ENCODE measurements at regions not wholly inside any gene's neighbourhood (a gene's known extent, or its start where the extent isn't known, plus 50 kb on each side); places are given as distances from the start of the nearest gene placed in this dataset.

- intact Hi-C loops (cut with DNase I; ENCODE audit: low total_unique reads), result no loop called here
- TF ChIP-seq CTCF (IDR thresholded peaks at IDR 0.05), result no peak
- no peak for TF ChIP-seq POLR2A (IDR thresholded peaks at IDR 0.05)
- H3K4me1 ChIP-seq, result no peaks in the 10 kb centered on the region
- no peak overlapping the region for H3K27ac ChIP-seq
- no peaks in the 10 kb centered on the region for H3K9me3 ChIP-seq
- no peaks in the 10 kb centered on the region for H3K27me3 ChIP-seq
- DNase-seq, result no peak
- no peak overlapping the region for H3K4me3 ChIP-seq
- no peaks in the 10 kb centered on the region for H3K36me3 ChIP-seq
Measured at GRCh38 chr3:105950881-105951600, 82.2 kb upstream of the CBLB start.

- Histone ChIP-seq H3K27me3 (no peaks in the 10 kb centered on the region), H3K27ac (no peak overlapping the region), H3K4me1 (no peaks in the 10 kb centered on the region), H3K36me3 (no peaks in the 10 kb centered on the region), H3K9me3 (no peaks in the 10 kb centered on the region), H3K4me3 (no peak overlapping the region)
- TF ChIP-seq CTCF (IDR thresholded peaks at IDR 0.05) (no peak), POLR2A (IDR thresholded peaks at IDR 0.05) (no peak)
- intact Hi-C loops (cut with DNase I; ENCODE audit: low total_unique reads), result no loop called here
- DNase-seq, result no peak
Measured at GRCh38 chr3:105953831-105954230, 85.0 kb upstream of the CBLB start.

- TF ChIP-seq POLR2A (IDR thresholded peaks at IDR 0.05) (no peak), CTCF (IDR thresholded peaks at IDR 0.05) (no peak)
- no peak for DNase-seq
- no peaks in the 10 kb centered on the region for H3K36me3 ChIP-seq
- H3K4me1 ChIP-seq, result no peaks in the 10 kb centered on the region
- no peaks in the 10 kb centered on the region for H3K9me3 ChIP-seq
- no peak overlapping the region for H3K27ac ChIP-seq
- no peaks in the 10 kb centered on the region for H3K27me3 ChIP-seq
- intact Hi-C loops (cut with DNase I; ENCODE audit: low total_unique reads), result no loop called here
- no peak overlapping the region for H3K4me3 ChIP-seq
Measured at GRCh38 chr3:105956306-105956705, 87.5 kb upstream of the CBLB start.

- intact Hi-C loops (cut with DNase I; ENCODE audit: low total_unique reads), result no loop called here
- Histone ChIP-seq H3K9me3 (no peaks in the 10 kb centered on the region), H3K36me3 (no peaks in the 10 kb centered on the region), H3K27ac (no peak overlapping the region), H3K27me3 (no peaks in the 10 kb centered on the region), H3K4me3 (no peak overlapping the region), H3K4me1 (no peaks in the 10 kb centered on the region)
- DNase-seq, result no peak
- no peak for TF ChIP-seq POLR2A (IDR thresholded peaks at IDR 0.05)
- no peak for TF ChIP-seq CTCF (IDR thresholded peaks at IDR 0.05)
Measured at GRCh38 chr3:105957722-105958121, 88.9 kb upstream of the CBLB start.

GRCh38 chr3:105958237-105959000 is 89.6 kb upstream of the CBLB start:
- no peak for TF ChIP-seq CTCF (IDR thresholded peaks at IDR 0.05)
- TF ChIP-seq POLR2A (IDR thresholded peaks at IDR 0.05), result no peak
- Histone ChIP-seq H3K27ac (no peak overlapping the region), H3K36me3 (no peaks in the 10 kb centered on the region), H3K27me3 (no peaks in the 10 kb centered on the region), H3K9me3 (no peaks in the 10 kb centered on the region), H3K4me3 (no peak overlapping the region), H3K4me1 (no peaks in the 10 kb centered on the region)
- intact Hi-C loops (cut with DNase I; ENCODE audit: low total_unique reads), result no loop called here
- no peak for DNase-seq

Data from uterus (tissue), 3 donors.